Fibroblast of lung (primary cell): ENCODE measurements at regions not wholly inside any gene's neighbourhood (a gene's known extent, or its start where the extent isn't known, plus 50 kb on each side); places are given as distances from the start of the nearest gene placed in this dataset.
A peak's percentile ranks its signal among the peaks of the same experiment; 100 is the strongest.

Source experiments
- DNase-seq, 2 donors: peaks; one replicate each; pipeline versions ENCODE4 v3.0.0 to v3.0.0-alpha.2; 2010; ENCODE audit warnings: low read depth in 2 of 2
- H2AFZ ChIP-seq: 2 replicates; pipeline ENCODE4 v1.5.1; 2012; ENCODE audit warnings: low read length, control low read depth, inconsistent platforms
- H3K27ac ChIP-seq: 2 replicates; pipeline ENCODE4 v1.5.1; 2011; ENCODE audit warnings: low read length, control low read depth; ENCODE audit not compliant: insufficient read depth
- H3K27me3 ChIP-seq: 2 replicates; pipeline ENCODE4 v1.5.1; 2011; ENCODE audit warnings: mild to moderate bottlenecking, low read length; ENCODE audit not compliant: control insufficient read depth, insufficient read depth
- H3K36me3 ChIP-seq: 2 replicates; pipeline ENCODE4 v1.5.1; 2011; ENCODE audit warnings: low read length; ENCODE audit not compliant: control insufficient read depth, insufficient read depth
- H3K4me1 ChIP-seq: 2 replicates; pipeline ENCODE4 v1.5.1; 2011; ENCODE audit warnings: low read length; ENCODE audit not compliant: control insufficient read depth, insufficient read depth; ENCODE audit errors: extremely low read depth
- H3K4me2 ChIP-seq: 2 replicates; pipeline ENCODE4 v1.5.1; 2011; ENCODE audit warnings: low read length, control low read depth; ENCODE audit not compliant: insufficient read depth; ENCODE audit errors: extremely low read depth
- H3K4me3 ChIP-seq, 4 experiments: fragments of 200-600 bp in 1 of 4; sonication (generic) in 1 of 4; replicated peaks in 1 of 4; 2 replicates each; pipeline ENCODE4 v1.5.1; 2011 to 2016; ENCODE audit warnings: low read length in 4 of 4, low read depth in 3 of 4, mild to moderate bottlenecking in 3 of 4, control low read depth in 2 of 4, inconsistent platforms in 1 of 4, mixed read lengths in 1 of 4; ENCODE audit not compliant: insufficient read depth in 1 of 4; ENCODE audit errors: control extremely low read depth in 1 of 4
- H3K79me2 ChIP-seq: 2 replicates; pipeline ENCODE4 v1.5.1; 2012; ENCODE audit warnings: mild to moderate bottlenecking, low read length, inconsistent platforms; ENCODE audit not compliant: control insufficient read depth, insufficient read depth
- H3K9ac ChIP-seq: 2 replicates; pipeline ENCODE4 v1.5.1; 2011; ENCODE audit warnings: mild to moderate bottlenecking, low read length, control low read depth; ENCODE audit not compliant: insufficient read depth
- H3K9me3 ChIP-seq: 2 replicates; pipeline ENCODE4 v1.5.1; 2012; ENCODE audit warnings: low read depth, low read length; ENCODE audit not compliant: control insufficient read depth, insufficient read depth
- H4K20me1 ChIP-seq: 2 replicates; pipeline ENCODE4 v1.5.1; 2011; ENCODE audit warnings: low read length; ENCODE audit not compliant: control insufficient read depth, insufficient read depth; ENCODE audit errors: extremely low read depth
- CTCF ChIP-seq, 2 donors: IDR thresholded peaks in 1 of 2; conservative IDR thresholded peaks in 1 of 2; 1 replicate in 1 of 2; 2 replicates in 1 of 2; pipeline ENCODE4 v1.5.1; 2011 to 2012; ENCODE audit warnings: low read length in 2 of 2, control low read depth in 1 of 2, inconsistent platforms in 1 of 2, low read depth in 1 of 2, mild to moderate bottlenecking in 1 of 2
- EZH2 ChIP-seq: IDR thresholded peaks from 2 replicates; pipeline ENCODE4 v1.5.1; 2012; ENCODE audit warnings: low read length, control low read depth, mild to moderate bottlenecking; ENCODE audit errors: missing control alignments

- TF ChIP-seq EZH2 (no peak), CTCF (conservative IDR thresholded peaks at IDR 0.05 in 1 of 2, IDR thresholded peaks at IDR 0.05 in 1 of 2; ENCODE audit: low read depth in 1 of 2, low read length in 2 of 2) (no peak)
- Histone ChIP-seq H3K27ac (no peak overlapping the region), H3K4me1 (no peaks in the 10 kb centered on the region)
Measured at GRCh38 chr4:137651128-137651527, 118.8 kb upstream of the PCDH18 start.

GRCh38 chr4:137649711-137650450 lies 117.6 kb upstream of the PCDH18 start:
- Histone ChIP-seq H3K36me3 (no peaks in the 10 kb centered on the region), H3K9ac (no peak overlapping the region), H3K27ac (no peak overlapping the region), H3K4me2 (no peak overlapping the region), H3K27me3 (no peaks in the 10 kb centered on the region), H3K79me2 (no peaks in the 10 kb centered on the region), H3K4me1 (no peaks in the 10 kb centered on the region), H4K20me1 (no peaks in the 10 kb centered on the region), H3K9me3 (no peaks in the 10 kb centered on the region), H2AFZ (no peak overlapping the region), H3K4me3 (no peak overlapping the region)
- DNase-seq: peak in 1 of 2 donors; percentile 78
- TF ChIP-seq EZH2 (no peak), CTCF (conservative IDR thresholded peaks at IDR 0.05 in 1 of 2, IDR thresholded peaks at IDR 0.05 in 1 of 2; ENCODE audit: low read depth in 1 of 2, low read length in 2 of 2) (no peak)

More at GRCh38 chr4:137651128-137651527, 118.8 kb upstream of the PCDH18 start:
- Histone ChIP-seq H3K4me2 (no peak overlapping the region), H3K9ac (no peak overlapping the region), H3K36me3 (no peaks in the 10 kb centered on the region), H4K20me1 (no peaks in the 10 kb centered on the region), H3K4me3 (no peak overlapping the region), H3K27me3 (no peaks in the 10 kb centered on the region), H3K79me2 (no peaks in the 10 kb centered on the region), H2AFZ (no peak overlapping the region), H3K9me3 (no peaks in the 10 kb centered on the region)
- peak; percentile 63 to 83 for DNase-seq

- H3K27me3 ChIP-seq: no peaks in the 10 kb centered on the region
- H3K79me2 ChIP-seq: no peaks in the 10 kb centered on the region
- no peaks in the 10 kb centered on the region for H3K4me1 ChIP-seq
- H4K20me1 ChIP-seq: no peaks in the 10 kb centered on the region
- H3K27ac ChIP-seq: no peak overlapping the region
- no peak overlapping the region for H3K4me2 ChIP-seq
- TF ChIP-seq CTCF (conservative IDR thresholded peaks at IDR 0.05 in 1 of 2, IDR thresholded peaks at IDR 0.05 in 1 of 2; ENCODE audit: low read depth in 1 of 2, low read length in 2 of 2): no peak
- TF ChIP-seq EZH2: no peak
- H3K36me3 ChIP-seq: no peaks in the 10 kb centered on the region
- H3K9ac ChIP-seq: no peak overlapping the region
- no peak overlapping the region for H3K4me3 ChIP-seq
- H3K9me3 ChIP-seq: no peaks in the 10 kb centered on the region
- no peak overlapping the region for H2AFZ ChIP-seq
- no peak for DNase-seq
Measured at GRCh38 chr4:137648531-137648930, 116.2 kb upstream of the PCDH18 start.
